HTR-8/SVneo (cell line): ENCODE measurements at regions not wholly inside any gene's neighbourhood (a gene's known extent, or its start where the extent isn't known, plus 50 kb on each side); places are given as distances from the start of the nearest gene placed in this dataset.

Experiments used
- DNase-seq: peaks from one replicate; pipeline ENCODE4 v3.0.0; 2011; ENCODE audit warnings: low spot score, mixed read lengths; ENCODE audit not compliant: insufficient read length
- FAIRE-seq: peaks from 2 replicates; lab custom pipeline; 2011; peaks lifted over from hg19 to GRCh38; lab: Jason Lieb, UNC

- DNase-seq (no peak), FAIRE-seq (no peak)
Observed at GRCh38 chr13:90098577-90098976, 1248.9 kb upstream of the MIR17HG start.

GRCh38 chr13:90099847-90100246, 1247.6 kb upstream of the MIR17HG start:
- DNase-seq (no peak), FAIRE-seq (no peak)

- DNase-seq: no peak
Observed at GRCh38 chr13:90103099-90103784, 1244.2 kb upstream of the MIR17HG start.

GRCh38 chr13:90104764-90105163, 1242.7 kb upstream of the MIR17HG start:
- no peak for FAIRE-seq
- DNase-seq: no peak

More at GRCh38 chr13:90103099-90103784, 1244.2 kb upstream of the MIR17HG start:
- no peak for FAIRE-seq

- no peak for FAIRE-seq
- peak; percentile 1 for DNase-seq
Observed at GRCh38 chr13:90105276-90105675, 1242.2 kb upstream of the MIR17HG start.

- DNase-seq (peak; percentile 4), FAIRE-seq (no peak)
Observed at GRCh38 chr13:90105849-90106496, 1241.5 kb upstream of the MIR17HG start.

GRCh38 chr13:90107661-90108060, 1239.8 kb upstream of the MIR17HG start:
- no peak for FAIRE-seq
- no peak for DNase-seq

GRCh38 chr13:90108547-90108946, 1238.9 kb upstream of the MIR17HG start:
- DNase-seq (no peak), FAIRE-seq (no peak)

- FAIRE-seq (no peak), DNase-seq (no peak)
Observed at GRCh38 chr13:90116121-90116520, 1231.4 kb upstream of the MIR17HG start.

- DNase-seq (no peak), FAIRE-seq (no peak)
Observed at GRCh38 chr13:90118467-90119071, 1228.9 kb upstream of the MIR17HG start.

GRCh38 chr13:90120026-90120425, 1227.5 kb upstream of the MIR17HG start:
- no peak for DNase-seq

GRCh38 chr13:90121784-90122183, 1225.7 kb upstream of the MIR17HG start:
- FAIRE-seq (no peak), DNase-seq (no peak)

More at GRCh38 chr13:90120026-90120425, 1227.5 kb upstream of the MIR17HG start:
- FAIRE-seq: no peak

GRCh38 chr13:90122531-90122930, 1225.0 kb upstream of the MIR17HG start:
- DNase-seq (no peak), FAIRE-seq (no peak)

GRCh38 chr13:90135558-90135957, 1211.9 kb upstream of the MIR17HG start:
- DNase-seq (no peak), FAIRE-seq (no peak)

GRCh38 chr13:90142251-90142650, 1205.2 kb upstream of the MIR17HG start:
- DNase-seq (no peak), FAIRE-seq (no peak)

- FAIRE-seq: no peak
Observed at GRCh38 chr13:90154311-90154960, 1193.1 kb upstream of the MIR17HG start.

GRCh38 chr13:90156390-90156789, 1191.1 kb upstream of the MIR17HG start:
- no peak for FAIRE-seq
- no peak for DNase-seq

More at GRCh38 chr13:90154311-90154960, 1193.1 kb upstream of the MIR17HG start:
- DNase-seq: no peak

GRCh38 chr13:90168953-90169352, 1178.5 kb upstream of the MIR17HG start:
- DNase-seq (no peak), FAIRE-seq (no peak)

- no peak for DNase-seq
- FAIRE-seq: no peak
Observed at GRCh38 chr13:90170208-90170607, 1177.3 kb upstream of the MIR17HG start.

- no peak for DNase-seq
- FAIRE-seq: no peak
Observed at GRCh38 chr13:90171649-90172048, 1175.8 kb upstream of the MIR17HG start.

- DNase-seq: no peak
- FAIRE-seq: no peak
Observed at GRCh38 chr13:90177512-90177911, 1170.0 kb upstream of the MIR17HG start.
